ENCODE measurements at regions not wholly inside any gene's neighbourhood (a gene's known extent, or its start where the extent isn't known, plus 50 kb on each side); places are given as distances from the start of the nearest gene placed in this dataset.

DNA sequence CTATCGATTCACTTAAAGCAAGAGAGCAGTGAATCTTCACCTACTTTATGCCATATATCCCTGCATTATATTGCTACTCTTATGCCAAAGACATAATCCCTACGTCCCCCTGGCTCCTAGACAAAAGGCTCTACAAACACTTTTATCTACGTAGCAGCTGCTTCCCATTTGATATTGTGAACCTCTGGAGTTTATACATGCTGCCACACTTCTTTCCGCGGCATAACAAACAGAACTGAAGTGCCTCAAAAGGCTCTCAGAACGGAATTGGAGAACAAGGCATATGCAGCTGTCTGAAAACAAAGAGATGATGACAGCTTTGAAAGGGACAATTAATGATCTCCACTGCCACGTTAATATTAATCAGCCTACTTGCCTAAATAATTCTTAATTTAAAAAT, 985.6 kb upstream of the LRRN3 start:
- DNase-seq (ENCODE audit: extremely low read depth, insufficient read length): no peak
- no peaks in the 10 kb centered on the region for H3K27me3 ChIP-seq (replicated peaks; ENCODE audit: control insufficient read depth, insufficient read depth, low read length)
- no peak for TF ChIP-seq CTCF (IDR thresholded peaks at IDR 0.05; ENCODE audit: insufficient read depth, low read length, poor library complexity, severe bottlenecking)
- H3K36me3 ChIP-seq (ENCODE audit: control insufficient read depth, insufficient read depth, low read length): no peaks in the 10 kb centered on the region
- H3K4me3 ChIP-seq (replicated peaks; ENCODE audit: low read depth, low read length): no peak overlapping the region

DNA sequence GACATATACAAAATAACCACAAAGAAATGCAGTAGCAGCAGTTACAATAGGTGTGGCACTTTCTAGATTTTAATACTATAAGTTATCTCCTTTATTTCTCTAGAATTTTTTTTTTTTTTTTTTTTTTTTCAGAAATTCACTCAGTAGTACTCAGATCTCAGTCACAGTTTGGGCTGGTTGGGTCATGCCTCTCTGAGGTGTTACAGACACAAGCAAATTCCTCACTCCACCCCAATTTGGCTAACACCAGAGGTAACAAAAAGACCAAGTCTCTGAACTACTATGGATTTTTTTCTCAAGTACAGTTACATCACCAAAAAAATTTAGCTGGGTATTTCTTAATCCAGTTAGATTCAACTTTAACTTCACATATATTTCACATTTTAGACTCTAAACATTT, 985.1 kb upstream of the LRRN3 start:
- no peak for DNase-seq (ENCODE audit: extremely low read depth, insufficient read length)
- H3K4me3 ChIP-seq (replicated peaks; ENCODE audit: low read depth, low read length): no peak overlapping the region
- TF ChIP-seq CTCF (IDR thresholded peaks at IDR 0.05; ENCODE audit: insufficient read depth, low read length, poor library complexity, severe bottlenecking): no peak
- H3K36me3 ChIP-seq (ENCODE audit: control insufficient read depth, insufficient read depth, low read length): no peaks in the 10 kb centered on the region
- no peaks in the 10 kb centered on the region for H3K27me3 ChIP-seq (replicated peaks; ENCODE audit: control insufficient read depth, insufficient read depth, low read length)

DNA sequence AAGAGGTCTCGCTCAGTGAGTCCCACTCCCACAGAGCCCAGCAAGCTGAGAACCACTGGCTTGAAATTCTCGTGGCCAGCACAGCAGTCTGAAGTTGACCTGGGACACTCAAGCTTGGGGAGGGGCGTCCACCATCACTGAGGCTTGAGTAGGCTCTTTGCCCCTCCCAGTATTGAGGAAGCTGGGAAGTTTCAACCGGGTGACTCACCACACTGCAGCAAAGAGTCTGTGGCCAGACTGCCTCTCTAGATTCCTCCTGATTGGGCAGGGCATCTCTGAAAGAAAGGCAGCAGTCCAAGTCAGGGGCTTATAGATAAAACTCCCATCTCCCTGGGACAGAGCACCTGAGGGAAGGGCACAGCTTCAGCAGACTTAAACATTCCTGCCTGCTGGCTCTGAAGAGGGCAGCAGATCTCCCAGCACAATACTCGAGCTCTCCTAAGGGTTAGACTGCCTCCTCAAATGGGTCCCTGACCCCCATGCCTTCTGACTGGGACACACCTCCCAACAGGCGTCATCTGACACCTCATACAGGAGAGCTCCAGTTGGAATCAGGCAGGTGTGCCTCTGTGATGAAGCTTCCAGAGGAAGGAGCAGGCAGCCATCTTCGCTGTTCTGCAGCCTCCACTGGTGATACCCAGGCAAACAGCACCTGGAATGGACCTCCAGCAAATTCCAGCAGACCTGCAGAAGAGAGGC, 970.9 kb upstream of the LRRN3 start:
- no peak for TF ChIP-seq CTCF (IDR thresholded peaks at IDR 0.05; ENCODE audit: insufficient read depth, low read length, poor library complexity, severe bottlenecking)

DNA sequence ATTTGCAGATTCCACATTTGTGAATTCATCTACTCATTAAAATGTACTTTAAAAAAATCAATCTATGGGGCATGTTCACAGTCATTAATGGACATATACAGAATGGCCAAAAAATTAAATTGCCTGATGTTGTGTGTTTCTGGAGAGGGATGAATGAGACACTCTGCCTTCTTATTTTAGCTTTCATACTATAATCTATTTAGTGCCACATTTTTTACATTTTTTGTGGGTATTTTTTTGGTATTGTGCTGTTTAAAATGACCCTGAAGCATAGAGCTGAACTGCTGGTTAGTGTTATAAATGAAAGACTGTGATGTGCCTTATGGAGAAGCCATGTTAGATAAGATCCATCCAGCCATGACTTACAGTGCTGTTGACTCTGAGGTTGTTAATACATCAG, 961.8 kb upstream of the LRRN3 start:
- Histone ChIP-seq H3K36me3 (ENCODE audit: control insufficient read depth, insufficient read depth, low read length) (no peaks in the 10 kb centered on the region), H3K4me3 (replicated peaks; ENCODE audit: low read depth, low read length) (no peak overlapping the region), H3K27me3 (replicated peaks; ENCODE audit: control insufficient read depth, insufficient read depth, low read length) (no peaks in the 10 kb centered on the region)
- no peak for DNase-seq (ENCODE audit: extremely low read depth, insufficient read length)
- no peak for TF ChIP-seq CTCF (IDR thresholded peaks at IDR 0.05; ENCODE audit: insufficient read depth, low read length, poor library complexity, severe bottlenecking)

More for the DNA sequence above, 970.9 kb upstream of the LRRN3 start:
- Histone ChIP-seq H3K36me3 (ENCODE audit: control insufficient read depth, insufficient read depth, low read length) (no peaks in the 10 kb centered on the region), H3K27me3 (replicated peaks; ENCODE audit: control insufficient read depth, insufficient read depth, low read length) (no peaks in the 10 kb centered on the region), H3K4me3 (replicated peaks; ENCODE audit: low read depth, low read length) (no peak overlapping the region)
- DNase-seq (ENCODE audit: extremely low read depth, insufficient read length): no peak

DNA sequence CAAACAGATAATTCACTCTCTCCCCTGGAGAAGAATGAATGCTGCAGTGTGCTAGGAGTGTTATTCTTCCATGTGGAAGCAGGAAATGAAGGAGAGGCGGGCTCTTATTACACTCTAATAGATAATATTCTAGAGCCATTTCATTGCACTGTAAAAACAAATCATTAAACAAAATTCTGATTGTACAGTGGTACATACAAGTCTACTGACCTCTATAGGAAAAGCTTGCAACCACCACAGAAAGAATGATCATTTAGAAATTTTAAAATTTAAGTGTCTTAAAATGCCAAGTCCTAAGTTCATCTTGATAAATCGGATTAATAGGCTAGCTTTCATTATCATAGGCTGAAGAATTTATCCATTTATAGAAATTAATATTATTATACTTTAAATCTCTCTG, 960.3 kb upstream of the LRRN3 start:
- no peak for DNase-seq (ENCODE audit: extremely low read depth, insufficient read length)
- Histone ChIP-seq H3K36me3 (ENCODE audit: control insufficient read depth, insufficient read depth, low read length) (no peaks in the 10 kb centered on the region), H3K27me3 (replicated peaks; ENCODE audit: control insufficient read depth, insufficient read depth, low read length) (no peaks in the 10 kb centered on the region), H3K4me3 (replicated peaks; ENCODE audit: low read depth, low read length) (no peak overlapping the region)
- no peak for TF ChIP-seq CTCF (IDR thresholded peaks at IDR 0.05; ENCODE audit: insufficient read depth, low read length, poor library complexity, severe bottlenecking)

DNA sequence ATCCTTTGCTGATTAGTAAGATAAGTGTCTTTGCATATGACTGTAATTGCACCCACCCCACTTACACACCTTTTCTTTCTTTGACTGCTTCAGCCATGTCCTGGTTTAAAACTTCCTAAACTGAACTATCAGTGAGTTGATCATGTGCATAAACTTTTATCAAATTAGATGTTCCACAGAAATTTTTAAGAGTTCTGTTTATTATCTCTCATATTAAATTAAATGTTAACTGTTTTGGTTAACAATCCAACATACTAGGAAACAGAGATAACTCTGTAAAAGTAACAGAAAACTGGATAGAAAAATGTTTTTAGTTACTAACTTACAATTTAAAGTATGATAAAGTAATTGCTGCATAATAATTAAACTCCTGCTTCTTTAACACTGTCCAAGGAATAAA, 959.6 kb upstream of the LRRN3 start:
- no peaks in the 10 kb centered on the region for H3K27me3 ChIP-seq (replicated peaks; ENCODE audit: control insufficient read depth, insufficient read depth, low read length)
- no peaks in the 10 kb centered on the region for H3K36me3 ChIP-seq (ENCODE audit: control insufficient read depth, insufficient read depth, low read length)
- no peak overlapping the region for H3K4me3 ChIP-seq (replicated peaks; ENCODE audit: low read depth, low read length)
- no peak for TF ChIP-seq CTCF (IDR thresholded peaks at IDR 0.05; ENCODE audit: insufficient read depth, low read length, poor library complexity, severe bottlenecking)
- DNase-seq (ENCODE audit: extremely low read depth, insufficient read length): no peak
